ENCODE measurements at regions not wholly inside any gene's neighbourhood (a gene's known extent, or its start where the extent isn't known, plus 50 kb on each side); places are given as distances from the start of the nearest gene placed in this dataset.
"Not testable (repeated sequence)": the region's sequence is repeated elsewhere in the genome, so short reads cannot be mapped to it uniquely, and the experiment has no call there.

DNA sequence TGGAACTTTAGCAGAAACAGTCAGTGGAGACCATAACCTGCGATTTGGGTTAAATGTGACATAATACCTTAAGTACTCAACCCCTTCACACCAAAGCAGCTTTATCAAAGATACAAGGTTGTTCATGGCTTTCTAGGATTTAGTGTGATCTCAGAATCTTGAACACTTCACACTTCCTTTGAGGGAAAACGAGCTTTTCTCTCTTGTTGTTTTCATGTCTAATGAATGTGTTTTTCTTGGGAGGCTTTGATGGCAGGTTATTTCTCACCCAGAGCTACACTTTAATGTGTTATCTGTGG lies 437.0 kb downstream of the TMEM232 start:
- Histone ChIP-seq H3K27ac (ENCODE audit: low read depth, low read length, severe bottlenecking) (no peak overlapping the region), H3K4me3 (ENCODE audit: extremely low read depth, insufficient read depth, low read length, poor library complexity, severe bottlenecking) (no peak overlapping the region), H3K9me3 (ENCODE audit: control insufficient read depth, low read length) (peaks cover 11% of the 10 kb centered on the region), H3K4me1 (ENCODE audit: control insufficient read depth, insufficient read depth, low read length, poor library complexity, severe bottlenecking) (no peaks in the 10 kb centered on the region), H3K36me3 (ENCODE audit: control insufficient read depth, insufficient read depth, low read length) (no peaks in the 10 kb centered on the region)
- no CpG with 5 or more reads among the region's 2 CpGs for WGBS, 2 experiments (ENCODE audit: insufficient coverage in 2 of 2)

DNA sequence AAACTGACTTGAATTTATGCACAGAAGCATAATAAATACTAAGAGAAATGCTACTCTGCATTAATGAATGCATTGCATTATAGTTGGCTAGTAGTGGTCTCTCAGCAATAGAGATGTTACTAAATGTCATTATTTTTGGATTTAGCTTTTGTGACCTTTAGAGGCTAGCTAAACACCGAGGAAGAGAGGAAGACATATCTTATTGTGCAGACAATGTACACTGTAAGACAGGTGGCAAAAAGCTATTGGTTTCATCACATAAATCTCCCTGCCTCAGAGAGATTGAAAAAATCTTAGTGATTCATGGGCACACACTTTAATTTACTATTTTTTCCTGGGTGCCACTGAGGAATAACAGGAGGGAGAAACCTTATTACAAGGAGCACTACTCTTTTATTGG lies 435.9 kb downstream of the TMEM232 start:
- Histone ChIP-seq H3K9me3 (ENCODE audit: control insufficient read depth, low read length) (peaks cover 5% of the 10 kb centered on the region), H3K4me1 (ENCODE audit: control insufficient read depth, insufficient read depth, low read length, poor library complexity, severe bottlenecking) (no peaks in the 10 kb centered on the region), H3K27ac (ENCODE audit: low read depth, low read length, severe bottlenecking) (no peak overlapping the region), H3K4me3 (ENCODE audit: extremely low read depth, insufficient read depth, low read length, poor library complexity, severe bottlenecking) (no peak overlapping the region), H3K36me3 (ENCODE audit: control insufficient read depth, insufficient read depth, low read length) (no peaks in the 10 kb centered on the region)
- WGBS, 2 experiments (ENCODE audit: insufficient coverage in 2 of 2): 73 to 83% methylated on average over 1 of the region's 1 CpG

DNA sequence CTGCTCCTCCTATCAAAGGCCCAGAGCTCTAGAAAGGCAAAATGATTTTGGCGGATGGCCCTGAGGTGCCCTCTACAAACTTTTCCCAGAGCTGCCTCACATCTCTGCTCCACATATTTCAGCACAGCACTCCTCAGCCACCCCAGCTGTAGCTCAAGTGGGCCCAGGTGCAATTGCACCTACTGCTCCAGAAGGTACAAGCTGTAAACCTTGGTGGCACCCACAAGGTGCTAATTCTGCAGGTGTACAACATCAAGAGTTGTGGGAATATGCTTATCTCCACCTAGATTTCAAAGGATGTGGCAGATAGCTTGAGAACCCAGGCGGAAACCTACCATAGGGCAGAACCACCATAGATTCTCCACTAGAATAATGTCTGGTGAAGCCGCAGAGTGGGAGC lies 432.2 kb downstream of the TMEM232 start:
- no peak overlapping the region for H3K27ac ChIP-seq (ENCODE audit: low read depth, low read length, severe bottlenecking)
- no peaks in the 10 kb centered on the region for H3K36me3 ChIP-seq (ENCODE audit: control insufficient read depth, insufficient read depth, low read length)
- 88 to 97% methylated on average over 3 of the region's 3 CpGs for WGBS, 2 experiments (ENCODE audit: insufficient coverage in 2 of 2)
- no peaks in the 10 kb centered on the region for H3K9me3 ChIP-seq (ENCODE audit: control insufficient read depth, low read length)
- no peak overlapping the region for H3K4me3 ChIP-seq (ENCODE audit: extremely low read depth, insufficient read depth, low read length, poor library complexity, severe bottlenecking)
- H3K4me1 ChIP-seq (ENCODE audit: control insufficient read depth, insufficient read depth, low read length, poor library complexity, severe bottlenecking): no peaks in the 10 kb centered on the region

DNA sequence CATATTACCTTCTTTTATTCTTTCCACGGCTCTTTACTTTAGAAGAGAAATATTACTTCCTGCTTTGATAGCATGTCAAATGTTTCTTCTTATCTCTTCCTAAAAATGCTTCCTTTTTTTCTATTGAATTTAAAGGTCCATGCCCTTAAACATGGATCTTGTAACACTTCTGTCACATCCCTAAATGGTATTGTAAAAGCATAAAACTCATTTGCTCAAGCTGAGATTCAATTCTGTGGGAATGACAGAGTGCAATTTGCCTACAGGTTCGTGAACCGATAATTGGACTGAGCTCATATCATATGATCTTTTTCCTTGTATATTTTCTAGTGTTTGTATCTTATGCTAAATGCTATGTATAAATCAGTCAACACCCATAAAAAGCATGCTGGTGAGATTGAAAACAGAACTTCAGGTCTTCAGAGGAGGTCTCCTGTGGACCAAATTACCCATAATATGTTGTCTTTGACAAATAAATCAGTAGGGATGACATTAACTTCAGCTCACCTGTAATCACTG lies 429.3 kb downstream of the TMEM232 start:
- H3K4me3 ChIP-seq (ENCODE audit: extremely low read depth, insufficient read depth, low read length, poor library complexity, severe bottlenecking): no peak overlapping the region
- no peaks in the 10 kb centered on the region for H3K9me3 ChIP-seq (ENCODE audit: control insufficient read depth, low read length)
- no peaks in the 10 kb centered on the region for H3K4me1 ChIP-seq (ENCODE audit: control insufficient read depth, insufficient read depth, low read length, poor library complexity, severe bottlenecking)
- no peak overlapping the region for H3K27ac ChIP-seq (ENCODE audit: low read depth, low read length, severe bottlenecking)
- no CpG with 5 or more reads among the region's 3 CpGs for WGBS, 2 experiments (ENCODE audit: insufficient coverage in 2 of 2)
- no peaks in the 10 kb centered on the region for H3K36me3 ChIP-seq (ENCODE audit: control insufficient read depth, insufficient read depth, low read length)

- Histone ChIP-seq H3K9me3 (ENCODE audit: control insufficient read depth, low read length) (no peaks in the 10 kb centered on the region), H3K27ac (ENCODE audit: low read depth, low read length, severe bottlenecking) (no peak overlapping the region), H3K4me1 (ENCODE audit: control insufficient read depth, insufficient read depth, low read length, poor library complexity, severe bottlenecking) (no peaks in the 10 kb centered on the region), H3K36me3 (ENCODE audit: control insufficient read depth, insufficient read depth, low read length) (no peaks in the 10 kb centered on the region), H3K4me3 (ENCODE audit: extremely low read depth, insufficient read depth, low read length, poor library complexity, severe bottlenecking) (no peak overlapping the region)
- WGBS, 2 experiments (ENCODE audit: insufficient coverage in 2 of 2): no CpG with 5 or more reads among the region's 1 CpG
Observed at GRCh38 chr5:110304176-110304575, 422.3 kb downstream of the TMEM232 start.

- Histone ChIP-seq H3K36me3 (ENCODE audit: control insufficient read depth, insufficient read depth, low read length) (no peaks in the 10 kb centered on the region), H3K4me1 (ENCODE audit: control insufficient read depth, insufficient read depth, low read length, poor library complexity, severe bottlenecking) (no peaks in the 10 kb centered on the region), H3K27ac (ENCODE audit: low read depth, low read length, severe bottlenecking) (no peak overlapping the region), H3K9me3 (ENCODE audit: control insufficient read depth, low read length) (no peaks in the 10 kb centered on the region), H3K4me3 (ENCODE audit: extremely low read depth, insufficient read depth, low read length, poor library complexity, severe bottlenecking) (no peak overlapping the region)
- WGBS, 2 experiments (ENCODE audit: insufficient coverage in 2 of 2): 86 to 100% methylated on average over 1 to 2 of the region's 2 CpGs
Observed at GRCh38 chr5:110306650-110307049, 419.8 kb downstream of the TMEM232 start.

DNA sequence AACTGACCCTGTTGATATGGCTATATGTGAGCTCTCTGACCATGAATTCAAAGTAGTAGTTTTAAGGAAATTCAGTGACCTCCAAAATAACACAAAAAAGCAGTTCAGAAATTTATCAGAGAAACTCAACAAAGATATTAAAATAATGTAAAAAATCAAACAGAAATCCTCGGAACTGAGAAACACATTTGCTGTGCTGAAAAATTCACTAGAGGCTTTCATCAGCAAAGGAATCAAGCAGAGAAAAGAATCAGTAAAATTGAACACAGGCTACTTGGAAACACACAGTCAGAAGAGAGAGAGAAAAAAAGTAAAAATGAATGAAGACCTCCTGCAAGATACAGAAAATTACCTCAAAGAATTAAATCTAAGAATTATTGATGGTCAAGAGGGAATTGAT lies 417.2 kb downstream of the TMEM232 start:
- WGBS, 2 experiments (ENCODE audit: insufficient coverage in 2 of 2): no CpG with 5 or more reads among the region's 1 CpG
- Histone ChIP-seq H3K27ac (ENCODE audit: low read depth, low read length, severe bottlenecking) (no peak overlapping the region), H3K9me3 (ENCODE audit: control insufficient read depth, low read length) (no peaks in the 10 kb centered on the region), H3K4me3 (ENCODE audit: extremely low read depth, insufficient read depth, low read length, poor library complexity, severe bottlenecking) (no peak overlapping the region), H3K36me3 (ENCODE audit: control insufficient read depth, insufficient read depth, low read length) (no peaks in the 10 kb centered on the region), H3K4me1 (ENCODE audit: control insufficient read depth, insufficient read depth, low read length, poor library complexity, severe bottlenecking) (no peaks in the 10 kb centered on the region)

DNA sequence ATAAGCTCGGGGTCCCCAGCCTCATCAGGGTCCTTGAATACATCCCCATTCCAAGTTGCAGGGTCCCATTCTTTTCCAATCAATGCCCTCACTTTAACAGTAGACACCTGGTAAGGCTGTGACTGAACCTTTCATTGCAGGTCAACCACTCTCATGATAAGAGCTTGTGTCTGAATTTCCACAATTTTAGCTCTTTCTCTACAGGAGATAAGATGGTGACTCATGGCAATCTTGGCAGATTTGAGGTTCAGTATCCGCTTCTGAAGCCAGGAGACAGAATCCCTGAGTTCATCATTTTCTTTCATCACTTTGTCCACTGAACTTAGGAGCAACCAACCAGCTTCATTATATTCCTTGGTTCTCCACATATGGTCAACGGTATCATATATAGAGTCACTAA lies 409.9 kb downstream of the TMEM232 start:
- not testable (repeated sequence) for H3K27ac ChIP-seq (ENCODE audit: low read depth, low read length, severe bottlenecking); H3K4me1 ChIP-seq (ENCODE audit: control insufficient read depth, insufficient read depth, low read length, poor library complexity, severe bottlenecking); H3K9me3 ChIP-seq (ENCODE audit: control insufficient read depth, low read length); H3K4me3 ChIP-seq (ENCODE audit: extremely low read depth, insufficient read depth, low read length, poor library complexity, severe bottlenecking); H3K36me3 ChIP-seq (ENCODE audit: control insufficient read depth, insufficient read depth, low read length)
- WGBS, 2 experiments (ENCODE audit: insufficient coverage in 2 of 2): 86 to 100% methylated on average over 1 of the region's 3 CpGs

DNA sequence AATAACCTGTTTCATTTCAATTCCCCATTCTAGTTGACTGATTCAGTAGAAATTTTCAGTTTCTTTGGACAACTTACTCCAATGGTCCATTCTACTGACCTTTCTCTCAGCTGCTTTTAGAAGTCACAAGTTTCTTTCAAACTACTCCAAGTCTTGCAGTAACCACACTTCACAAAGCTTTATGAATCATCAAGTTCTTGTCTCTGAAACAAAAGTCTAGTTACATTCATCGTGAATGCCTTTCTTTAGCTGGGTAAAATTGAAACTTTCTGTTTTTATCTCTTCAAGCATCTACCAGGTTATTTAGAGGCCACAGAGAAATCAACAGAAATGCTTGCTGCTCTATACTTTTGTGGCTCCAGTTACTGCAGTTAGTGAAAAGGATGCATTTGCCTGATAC lies 405.4 kb downstream of the TMEM232 start:
- H3K4me3 ChIP-seq (ENCODE audit: extremely low read depth, insufficient read depth, low read length, poor library complexity, severe bottlenecking): no peak overlapping the region
- no peaks in the 10 kb centered on the region for H3K9me3 ChIP-seq (ENCODE audit: control insufficient read depth, low read length)

GRCh38 chr5:110323357-110323756 lies 403.1 kb downstream of the TMEM232 start:
- Histone ChIP-seq H3K4me1 (ENCODE audit: control insufficient read depth, insufficient read depth, low read length, poor library complexity, severe bottlenecking) (peaks cover 5% of the 10 kb centered on the region), H3K4me3 (ENCODE audit: extremely low read depth, insufficient read depth, low read length, poor library complexity, severe bottlenecking) (no peak overlapping the region), H3K27ac (ENCODE audit: low read depth, low read length, severe bottlenecking) (no peak overlapping the region), H3K36me3 (ENCODE audit: control insufficient read depth, insufficient read depth, low read length) (no peaks in the 10 kb centered on the region), H3K9me3 (ENCODE audit: control insufficient read depth, low read length) (no peaks in the 10 kb centered on the region)
- 88% methylated on average over 1 of the region's 1 CpG; no CpG with 5 or more reads in 1 of the 2 experiments for WGBS, 2 experiments (ENCODE audit: insufficient coverage in 2 of 2)

More for the DNA sequence above, 405.4 kb downstream of the TMEM232 start:
- Histone ChIP-seq H3K4me1 (ENCODE audit: control insufficient read depth, insufficient read depth, low read length, poor library complexity, severe bottlenecking) (peaks cover 5% of the 10 kb centered on the region), H3K36me3 (ENCODE audit: control insufficient read depth, insufficient read depth, low read length) (no peaks in the 10 kb centered on the region), H3K27ac (ENCODE audit: low read depth, low read length, severe bottlenecking) (no peak overlapping the region)
- 82 to 100% methylated on average over 1 of the region's 1 CpG for WGBS, 2 experiments (ENCODE audit: insufficient coverage in 2 of 2)

GRCh38 chr5:110323832-110324231 lies 402.6 kb downstream of the TMEM232 start:
- no peaks in the 10 kb centered on the region for H3K9me3 ChIP-seq (ENCODE audit: control insufficient read depth, low read length)
- H3K4me1 ChIP-seq (ENCODE audit: control insufficient read depth, insufficient read depth, low read length, poor library complexity, severe bottlenecking): peaks cover 5% of the 10 kb centered on the region
- no peak overlapping the region for H3K27ac ChIP-seq (ENCODE audit: low read depth, low read length, severe bottlenecking)
- no peak overlapping the region for H3K4me3 ChIP-seq (ENCODE audit: extremely low read depth, insufficient read depth, low read length, poor library complexity, severe bottlenecking)
- H3K36me3 ChIP-seq (ENCODE audit: control insufficient read depth, insufficient read depth, low read length): no peaks in the 10 kb centered on the region

DNA sequence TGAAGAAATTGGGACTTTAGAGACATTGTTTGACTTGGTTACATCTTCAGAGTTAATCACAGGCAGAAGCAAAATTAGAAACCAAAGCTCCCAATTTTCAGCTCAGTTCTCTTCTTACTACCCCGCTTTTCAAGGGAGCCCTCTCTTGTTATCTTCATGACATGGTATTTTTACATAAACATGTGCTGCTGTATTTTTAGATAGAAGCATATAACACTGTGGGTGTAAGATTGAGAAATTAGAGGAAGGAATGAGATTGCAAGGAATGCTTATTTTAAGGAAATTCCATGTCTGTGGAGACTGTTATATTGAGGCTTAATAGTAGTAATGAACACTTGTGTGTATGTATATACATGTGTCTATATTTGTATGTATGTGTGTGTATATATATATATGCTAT lies 401.6 kb downstream of the TMEM232 start:
- no peaks in the 10 kb centered on the region for H3K9me3 ChIP-seq (ENCODE audit: control insufficient read depth, low read length)
- peaks cover 7% of the 10 kb centered on the region for H3K4me1 ChIP-seq (ENCODE audit: control insufficient read depth, insufficient read depth, low read length, poor library complexity, severe bottlenecking)
- H3K4me3 ChIP-seq (ENCODE audit: extremely low read depth, insufficient read depth, low read length, poor library complexity, severe bottlenecking): no peak overlapping the region
- no CpG with 5 or more reads among the region's 1 CpG for WGBS, 2 experiments (ENCODE audit: insufficient coverage in 2 of 2)
- H3K36me3 ChIP-seq (ENCODE audit: control insufficient read depth, insufficient read depth, low read length): no peaks in the 10 kb centered on the region
- no peak overlapping the region for H3K27ac ChIP-seq (ENCODE audit: low read depth, low read length, severe bottlenecking)
